ENCODE measurements at regions not wholly inside any gene's neighbourhood (a gene's known extent, or its start where the extent isn't known, plus 50 kb on each side); places are given as distances from the start of the nearest gene placed in this dataset.

DNA sequence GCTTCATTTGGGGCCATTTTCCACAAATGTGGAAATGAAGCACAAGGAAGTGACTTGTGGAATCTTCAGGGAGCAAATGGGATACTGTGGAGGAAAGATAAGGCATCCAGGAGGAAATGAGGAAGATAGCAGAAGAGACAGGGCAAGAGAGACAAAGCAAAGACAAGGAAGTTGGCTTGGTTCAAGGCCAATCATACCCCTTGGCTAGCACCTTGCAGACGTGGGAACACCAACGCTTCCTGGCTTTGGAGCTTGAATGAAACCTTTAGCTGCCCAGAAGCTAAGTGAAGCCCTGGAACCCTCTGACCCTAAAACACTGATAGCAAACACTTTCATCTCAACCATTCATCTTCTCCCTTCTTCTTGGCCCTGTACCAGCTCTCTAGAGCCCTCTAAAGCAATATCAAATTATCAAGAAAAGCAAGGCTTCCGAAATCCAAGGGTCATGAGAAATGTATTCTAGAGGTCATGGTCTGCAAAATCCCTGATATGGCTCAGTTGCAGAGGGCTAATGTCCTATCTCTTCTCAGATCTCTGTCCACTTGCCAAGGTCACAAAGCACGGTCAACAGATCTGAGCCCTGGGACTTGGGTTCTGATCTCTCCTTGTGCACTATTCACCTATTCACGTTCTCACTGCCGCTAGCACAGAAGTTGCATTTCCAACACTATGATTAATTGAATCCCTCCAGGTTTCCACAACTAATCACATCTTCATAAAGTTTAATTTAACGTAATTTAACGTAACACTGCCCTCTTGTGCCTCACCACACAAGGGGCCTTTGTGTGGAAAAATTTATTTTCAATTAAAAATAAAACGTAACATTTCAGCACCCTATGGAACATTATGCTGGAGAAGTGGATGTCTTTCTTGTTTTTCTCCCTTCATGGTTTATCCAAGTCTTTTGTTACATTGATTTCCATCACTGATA is 557.6 kb upstream of the ADAMTS9 start:
- TF ChIP-seq SP1 (IDR thresholded peaks at IDR 0.05) (no peak), TARDBP (IDR thresholded peaks at IDR 0.05) (no peak), FOXK2 (IDR thresholded peaks at IDR 0.05) (no peak), FOXM1 (IDR thresholded peaks at IDR 0.05; ENCODE audit: borderline replicate concordance) (no peak), ELF4 (IDR thresholded peaks at IDR 0.05) (no peak), L3MBTL2 (conservative IDR thresholded peaks at IDR 0.05) (no peak), ARNT (IDR thresholded peaks at IDR 0.05) (no peak)
- TF ChIP-seq, protein P1, sequence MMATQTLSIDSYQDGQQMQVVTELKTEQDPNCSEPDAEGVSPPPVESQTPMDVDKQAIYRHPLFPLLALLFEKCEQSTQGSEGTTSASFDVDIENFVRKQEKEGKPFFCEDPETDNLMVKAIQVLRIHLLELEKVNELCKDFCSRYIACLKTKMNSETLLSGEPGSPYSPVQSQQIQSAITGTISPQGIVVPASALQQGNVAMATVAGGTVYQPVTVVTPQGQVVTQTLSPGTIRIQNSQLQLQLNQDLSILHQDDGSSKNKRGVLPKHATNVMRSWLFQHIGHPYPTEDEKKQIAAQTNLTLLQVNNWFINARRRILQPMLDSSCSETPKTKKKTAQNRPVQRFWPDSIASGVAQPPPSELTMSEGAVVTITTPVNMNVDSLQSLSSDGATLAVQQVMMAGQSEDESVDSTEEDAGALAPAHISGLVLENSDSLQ (IDR thresholded peaks at IDR 0.05) = no peak

All from HEK293T (cell line).